Kidney (tissue), 13 donors: ENCODE measurements at regions not wholly inside any gene's neighbourhood (a gene's known extent, or its start where the extent isn't known, plus 50 kb on each side); places are given as distances from the start of the nearest gene placed in this dataset.
A peak's percentile ranks its signal among the peaks of the same experiment; 100 is the strongest.

Experiments used
- DNase-seq, 5 donors: peaks; one replicate each; pipeline ENCODE4 v3.0.0-alpha.2; 2013 to 2020
- FAIRE-seq: peaks from 2 replicates; lab custom pipeline; 2012; peaks lifted over from hg19 to GRCh38; lab: Jason Lieb, UNC
- H3K27ac ChIP-seq, 2 donors: one replicate each; pipeline ENCODE4 v1.7.0; 2013; ENCODE audit warnings: low read depth in 2 of 2, low read length in 2 of 2, inconsistent platforms in 1 of 2
- H3K27me3 ChIP-seq: one replicate; pipeline ENCODE4 v1.7.1; 2013; ENCODE audit warnings: low read length, inconsistent platforms; ENCODE audit not compliant: control insufficient read depth, insufficient read depth
- H3K36me3 ChIP-seq, 3 donors: one replicate each; pipeline versions ENCODE4 v1.7.0 to v1.7.1; 2013; ENCODE audit warnings: low read length in 3 of 3, control low read depth in 1 of 3, inconsistent platforms in 1 of 3; ENCODE audit not compliant: insufficient read depth in 3 of 3, control insufficient read depth in 2 of 3
- H3K4me1 ChIP-seq, 3 donors: one replicate each; pipeline versions ENCODE4 v1.7.0 to v1.7.1; 2013; ENCODE audit warnings: low read length in 3 of 3, inconsistent platforms in 1 of 3, low read depth in 1 of 3; ENCODE audit not compliant: control insufficient read depth in 2 of 3, insufficient read depth in 2 of 3
- H3K4me3 ChIP-seq, 3 donors: one replicate each; pipeline versions ENCODE4 v1.7.0 to v1.8.1; 2013; ENCODE audit warnings: low read length in 3 of 3, control low read depth in 1 of 3, inconsistent platforms in 1 of 3
- H3K9ac ChIP-seq, 3 donors: one replicate each; pipeline versions ENCODE4 v1.7.0 to v1.7.1; 2013; ENCODE audit warnings: low read length in 3 of 3, control low read depth in 1 of 3, inconsistent platforms in 1 of 3
- H3K9me3 ChIP-seq, 3 donors: one replicate each; pipeline versions ENCODE4 v1.7.0 to v1.7.1; 2013; ENCODE audit warnings: low read length in 3 of 3, control low read depth in 1 of 3, inconsistent platforms in 1 of 3; ENCODE audit not compliant: control insufficient read depth in 2 of 3, insufficient read depth in 1 of 3
- intact Hi-C: fragments of 100-400 bp; cut with DNase I; formaldehyde crosslinking; loops from one replicate; pipeline ENCODE4 v1.11.1; 2022
- TF ChIP-seq, protein P1 (sequence below): IDR thresholded peaks from 3 replicates; pipeline ENCODE4 v1.5.1; 2012; ENCODE audit warnings: mild to moderate bottlenecking, moderate library complexity, borderline replicate concordance; ENCODE audit not compliant: insufficient read depth; ENCODE audit errors: extremely low read depth
- donor health status: control.
- donor health status: control.
- donor health status: control.
- donor health status: control.
- donor health status: control.
- donor health status: DM: yes; HTN: yes; CAD: no.
- donor health status: Normal renal cell carcinoma (clear cell type).

DNA sequence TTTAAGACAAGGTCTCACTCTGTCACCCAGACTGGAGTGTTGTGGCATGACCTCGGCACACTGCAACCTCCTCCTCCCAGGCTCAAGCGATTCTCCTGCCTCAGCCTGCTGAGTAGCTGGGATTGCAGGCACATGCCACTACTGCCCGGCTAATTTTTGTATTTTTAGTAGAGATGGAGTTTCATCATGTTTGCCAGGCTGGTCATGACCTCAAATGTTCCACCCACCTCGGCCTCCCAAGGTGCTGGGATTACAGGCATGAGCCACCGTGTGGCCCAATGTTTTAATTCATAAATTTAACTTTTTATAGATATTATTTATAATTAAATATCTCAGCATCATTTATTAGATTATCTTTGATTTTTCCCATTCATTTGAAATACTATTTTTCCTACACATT, 658.0 kb upstream of the NRG3 start:
- FAIRE-seq (no peak), DNase-seq (no peak)
- H3K27ac ChIP-seq, result no peak overlapping the region
- TF ChIP-seq, protein P1, sequence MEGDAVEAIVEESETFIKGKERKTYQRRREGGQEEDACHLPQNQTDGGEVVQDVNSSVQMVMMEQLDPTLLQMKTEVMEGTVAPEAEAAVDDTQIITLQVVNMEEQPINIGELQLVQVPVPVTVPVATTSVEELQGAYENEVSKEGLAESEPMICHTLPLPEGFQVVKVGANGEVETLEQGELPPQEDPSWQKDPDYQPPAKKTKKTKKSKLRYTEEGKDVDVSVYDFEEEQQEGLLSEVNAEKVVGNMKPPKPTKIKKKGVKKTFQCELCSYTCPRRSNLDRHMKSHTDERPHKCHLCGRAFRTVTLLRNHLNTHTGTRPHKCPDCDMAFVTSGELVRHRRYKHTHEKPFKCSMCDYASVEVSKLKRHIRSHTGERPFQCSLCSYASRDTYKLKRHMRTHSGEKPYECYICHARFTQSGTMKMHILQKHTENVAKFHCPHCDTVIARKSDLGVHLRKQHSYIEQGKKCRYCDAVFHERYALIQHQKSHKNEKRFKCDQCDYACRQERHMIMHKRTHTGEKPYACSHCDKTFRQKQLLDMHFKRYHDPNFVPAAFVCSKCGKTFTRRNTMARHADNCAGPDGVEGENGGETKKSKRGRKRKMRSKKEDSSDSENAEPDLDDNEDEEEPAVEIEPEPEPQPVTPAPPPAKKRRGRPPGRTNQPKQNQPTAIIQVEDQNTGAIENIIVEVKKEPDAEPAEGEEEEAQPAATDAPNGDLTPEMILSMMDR, result no peak
- no peaks in the 10 kb centered on the region for H3K36me3 ChIP-seq
- no peaks in the 10 kb centered on the region for H3K4me1 ChIP-seq
- H3K9ac ChIP-seq, result no peak overlapping the region
- intact Hi-C loops, result no loop called here
- H3K4me3 ChIP-seq, result no peak overlapping the region
- H3K27me3 ChIP-seq, result no peaks in the 10 kb centered on the region
- H3K9me3 ChIP-seq, result no peaks in the 10 kb centered on the region

DNA sequence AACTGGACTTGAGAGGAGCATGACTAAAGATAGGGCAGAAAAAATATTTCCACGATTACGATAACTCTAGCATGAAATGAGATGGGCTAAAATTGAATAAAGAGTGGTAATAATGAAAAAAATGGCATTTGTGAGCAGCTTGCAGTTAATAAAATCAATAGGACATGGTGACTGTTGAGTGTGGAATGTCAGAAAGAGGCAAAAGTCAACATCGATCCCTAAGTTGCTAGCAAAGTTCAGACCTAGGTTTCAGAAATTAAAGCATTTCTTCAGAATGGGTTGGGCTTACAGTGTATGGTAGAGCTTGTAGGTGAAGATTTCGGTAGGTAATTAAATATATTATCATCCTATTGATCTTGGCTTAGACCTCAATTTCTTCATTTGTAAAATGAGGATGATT, 656.7 kb upstream of the NRG3 start:
- Histone ChIP-seq H3K27me3 (no peaks in the 10 kb centered on the region), H3K9me3 (no peaks in the 10 kb centered on the region), H3K4me1 (no peaks in the 10 kb centered on the region), H3K27ac (no peak overlapping the region), H3K9ac (no peak overlapping the region), H3K36me3 (no peaks in the 10 kb centered on the region), H3K4me3 (no peak overlapping the region)
- FAIRE-seq, result no peak
- no peak for DNase-seq
- TF ChIP-seq, protein P1, result no peak
- intact Hi-C loops, result no loop called here

DNA sequence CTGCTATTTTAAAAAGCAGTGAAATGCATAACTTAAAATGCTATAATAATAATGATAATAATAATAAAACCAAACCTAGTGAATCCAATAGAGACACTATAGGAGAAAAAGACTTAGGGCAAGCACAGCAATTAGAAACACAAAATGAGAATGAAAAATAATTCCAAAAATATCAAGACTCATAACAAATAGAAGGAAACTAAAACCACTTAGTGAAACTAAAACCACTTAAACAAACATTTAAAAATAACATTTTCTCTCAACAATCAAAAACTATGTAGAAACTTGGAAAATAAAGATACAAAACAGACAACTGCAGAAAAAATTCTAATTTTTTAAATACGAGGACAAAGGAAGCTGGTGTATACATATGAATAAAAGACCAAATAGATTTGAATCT, 655.2 kb upstream of the NRG3 start:
- FAIRE-seq (no peak), DNase-seq (no peak)
- TF ChIP-seq, protein P1, result no peak
- Histone ChIP-seq H3K27me3 (no peaks in the 10 kb centered on the region), H3K9me3 (no peaks in the 10 kb centered on the region), H3K36me3 (no peaks in the 10 kb centered on the region), H3K9ac (no peak overlapping the region), H3K4me1 (no peaks in the 10 kb centered on the region), H3K27ac (no peak overlapping the region), H3K4me3 (no peak overlapping the region)
- intact Hi-C loops, result no loop called here

DNA sequence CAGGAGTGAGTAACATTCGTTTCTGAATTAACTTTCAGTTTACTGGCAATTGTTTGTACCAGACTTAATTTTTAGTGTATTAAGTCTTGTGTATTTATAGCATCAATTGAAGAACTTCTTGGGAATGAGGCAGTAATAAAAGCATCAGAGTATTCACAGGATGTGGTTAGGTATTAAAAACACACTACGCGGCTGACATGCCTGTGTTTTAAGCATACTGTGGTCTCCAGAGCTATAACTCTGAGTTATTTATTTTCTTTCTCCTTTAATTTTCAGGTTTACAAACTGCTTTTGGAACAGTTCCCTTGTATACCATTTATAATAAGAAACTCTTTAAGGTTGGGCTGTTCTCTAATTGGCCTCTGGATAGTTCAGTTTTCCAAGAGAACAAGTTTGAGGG, 626.1 kb upstream of the NRG3 start:
- no peak overlapping the region for H3K27ac ChIP-seq
- no peaks in the 10 kb centered on the region for H3K36me3 ChIP-seq
- H3K27me3 ChIP-seq, result no peaks in the 10 kb centered on the region
- FAIRE-seq, result no peak
- TF ChIP-seq, protein P1, result no peak
- H3K4me1 ChIP-seq, result peaks cover 0 to 2% (median 0%) of the 10 kb centered on the region in 3 donors
- intact Hi-C loops, result no loop called here
- no peaks in the 10 kb centered on the region for H3K9me3 ChIP-seq
- H3K9ac ChIP-seq, result no peak overlapping the region
- peak in 2 of 5 donors; percentile 66 to 75 for DNase-seq
- no peak overlapping the region for H3K4me3 ChIP-seq
